CD4-positive, alpha-beta T cell treated with Interleukin-15 for 4 hours (primary cell): ENCODE measurements at regions not wholly inside any gene's neighbourhood (a gene's known extent, or its start where the extent isn't known, plus 50 kb on each side); places are given as distances from the start of the nearest gene placed in this dataset.
"Not testable (repeated sequence)": the region's sequence is repeated elsewhere in the genome, so short reads cannot be mapped to it uniquely, and the experiment has no call there.

Source experiments
- DNase-seq: peaks from one replicate; pipeline ENCODE4 v3.0.0-alpha.2; 2020; ENCODE audit warnings: low spot score

GRCh38 chr16:60675022-60675421 lies 1361.2 kb downstream of the CDH8 start:
- DNase-seq: no peak

GRCh38 chr16:60674241-60674640 lies 1362.0 kb downstream of the CDH8 start:
- DNase-seq: no peak

GRCh38 chr16:60655514-60656153 lies 1380.6 kb downstream of the CDH8 start:
- DNase-seq: no peak

- DNase-seq: no peak
Measured at GRCh38 chr16:60651346-60651745, 1384.9 kb downstream of the CDH8 start.

- DNase-seq: no peak
Measured at GRCh38 chr16:60648290-60648689, 1387.9 kb downstream of the CDH8 start.

GRCh38 chr16:60647388-60647787 lies 1388.8 kb downstream of the CDH8 start:
- not testable (repeated sequence) for DNase-seq

GRCh38 chr16:60646631-60647030 lies 1389.6 kb downstream of the CDH8 start:
- DNase-seq: no peak

- DNase-seq: no peak
Measured at GRCh38 chr16:60645541-60645940, 1390.7 kb downstream of the CDH8 start.

- DNase-seq: no peak
Measured at GRCh38 chr16:60642956-60643355, 1393.3 kb downstream of the CDH8 start.

GRCh38 chr16:60641067-60641665 lies 1395.1 kb downstream of the CDH8 start:
- no peak for DNase-seq

GRCh38 chr16:60640038-60640437 lies 1396.2 kb downstream of the CDH8 start:
- no peak for DNase-seq

- not testable (repeated sequence) for DNase-seq
Measured at GRCh38 chr16:60636636-60637035, 1399.6 kb downstream of the CDH8 start.

GRCh38 chr16:60636117-60636516 lies 1400.1 kb downstream of the CDH8 start:
- no peak for DNase-seq

- no peak for DNase-seq
Measured at GRCh38 chr16:60635548-60635947, 1400.7 kb downstream of the CDH8 start.

GRCh38 chr16:60611844-60612243 lies 1424.4 kb downstream of the CDH8 start:
- no peak for DNase-seq

GRCh38 chr16:60608971-60609370 lies 1427.3 kb downstream of the CDH8 start:
- no peak for DNase-seq

GRCh38 chr16:60605652-60606051 lies 1430.6 kb downstream of the CDH8 start:
- not testable (repeated sequence) for DNase-seq

GRCh38 chr16:60605176-60605575 lies 1431.1 kb downstream of the CDH8 start:
- no peak for DNase-seq

GRCh38 chr16:60586493-60586892 lies 1449.7 kb downstream of the CDH8 start:
- no peak for DNase-seq

GRCh38 chr16:60582528-60582927 lies 1453.7 kb downstream of the CDH8 start:
- no peak for DNase-seq

GRCh38 chr16:60566901-60567300 lies 1469.3 kb downstream of the CDH8 start:
- no peak for DNase-seq

GRCh38 chr16:60564588-60564987 lies 1471.7 kb downstream of the CDH8 start:
- no peak for DNase-seq

- no peak for DNase-seq
Measured at GRCh38 chr16:60563166-60563565, 1473.1 kb downstream of the CDH8 start.

GRCh38 chr16:60558936-60559335 lies 1477.3 kb downstream of the CDH8 start:
- no peak for DNase-seq
